ENCODE measurements at regions not wholly inside any gene's neighbourhood (a gene's known extent, or its start where the extent isn't known, plus 50 kb on each side); places are given as distances from the start of the nearest gene placed in this dataset.

- Histone ChIP-seq H3K4me2 (ENCODE audit: insufficient read depth, low read length) (no peak overlapping the region), H3K27me3 (ENCODE audit: insufficient read depth, low read length) (no peaks in the 10 kb centered on the region), H3K9me3 (ENCODE audit: low read depth, low read length) (no peaks in the 10 kb centered on the region), H3K4me1 (ENCODE audit: insufficient read depth, low read length) (peaks cover 8% of the 10 kb centered on the region), H3K4me3 (ENCODE audit: insufficient read depth, low read length) (no peak overlapping the region), H3K27ac (ENCODE audit: low read depth, low read length) (no peak overlapping the region), H4K20me1 (ENCODE audit: insufficient read depth, low read length) (no peaks in the 10 kb centered on the region), H2AFZ (ENCODE audit: low read length) (no peak overlapping the region), H3K79me2 (ENCODE audit: insufficient read depth, low read length) (no peaks in the 10 kb centered on the region), H3K36me3 (ENCODE audit: insufficient read depth, low read length) (no peaks in the 10 kb centered on the region)
- TF ChIP-seq CTCF (IDR thresholded peaks at IDR 0.05; ENCODE audit: extremely low read depth, low read depth, low read length): no peak
- DNase-seq (ENCODE audit: insufficient read length, low spot score, missing footprints): no peak
Observed at GRCh38 chrX:10744007-10744406, 123.6 kb upstream of the MID1 start.

GRCh38 chrX:10747975-10748374 lies 127.6 kb upstream of the MID1 start:
- no peak for TF ChIP-seq CTCF (IDR thresholded peaks at IDR 0.05; ENCODE audit: extremely low read depth, low read depth, low read length)
- Histone ChIP-seq H4K20me1 (ENCODE audit: insufficient read depth, low read length) (no peaks in the 10 kb centered on the region), H3K27ac (ENCODE audit: low read depth, low read length) (no peak overlapping the region)

GRCh38 chrX:10749113-10749512 lies 128.7 kb upstream of the MID1 start:
- no peaks in the 10 kb centered on the region for H4K20me1 ChIP-seq (ENCODE audit: insufficient read depth, low read length)
- peak overlapping the region; percentile 65 for H3K27ac ChIP-seq (ENCODE audit: low read depth, low read length)
- H3K79me2 ChIP-seq (ENCODE audit: insufficient read depth, low read length): no peaks in the 10 kb centered on the region
- H3K36me3 ChIP-seq (ENCODE audit: insufficient read depth, low read length): no peaks in the 10 kb centered on the region
- H3K4me3 ChIP-seq (ENCODE audit: insufficient read depth, low read length): no peak overlapping the region
- no peak overlapping the region for H3K4me2 ChIP-seq (ENCODE audit: insufficient read depth, low read length)
- no peak overlapping the region for H2AFZ ChIP-seq (ENCODE audit: low read length)
- peak; percentile 38 for DNase-seq (ENCODE audit: insufficient read length, low spot score, missing footprints)
- H3K4me1 ChIP-seq (ENCODE audit: insufficient read depth, low read length): peaks cover 5% of the 10 kb centered on the region
- no peaks in the 10 kb centered on the region for H3K9me3 ChIP-seq (ENCODE audit: low read depth, low read length)
- H3K27me3 ChIP-seq (ENCODE audit: insufficient read depth, low read length): no peaks in the 10 kb centered on the region
- no peak for TF ChIP-seq CTCF (IDR thresholded peaks at IDR 0.05; ENCODE audit: extremely low read depth, low read depth, low read length)

More at GRCh38 chrX:10747975-10748374, 127.6 kb upstream of the MID1 start:
- no peak for DNase-seq (ENCODE audit: insufficient read length, low spot score, missing footprints)
- Histone ChIP-seq H3K4me3 (ENCODE audit: insufficient read depth, low read length) (no peak overlapping the region), H2AFZ (ENCODE audit: low read length) (no peak overlapping the region), H3K36me3 (ENCODE audit: insufficient read depth, low read length) (no peaks in the 10 kb centered on the region), H3K27me3 (ENCODE audit: insufficient read depth, low read length) (no peaks in the 10 kb centered on the region), H3K4me2 (ENCODE audit: insufficient read depth, low read length) (no peak overlapping the region), H3K9me3 (ENCODE audit: low read depth, low read length) (no peaks in the 10 kb centered on the region), H3K4me1 (ENCODE audit: insufficient read depth, low read length) (peaks cover 5% of the 10 kb centered on the region), H3K79me2 (ENCODE audit: insufficient read depth, low read length) (no peaks in the 10 kb centered on the region)

- no peaks in the 10 kb centered on the region for H3K27me3 ChIP-seq (ENCODE audit: insufficient read depth, low read length)
- H4K20me1 ChIP-seq (ENCODE audit: insufficient read depth, low read length): no peaks in the 10 kb centered on the region
- H3K4me3 ChIP-seq (ENCODE audit: insufficient read depth, low read length): no peak overlapping the region
- H3K9me3 ChIP-seq (ENCODE audit: low read depth, low read length): no peaks in the 10 kb centered on the region
- no peak for TF ChIP-seq CTCF (IDR thresholded peaks at IDR 0.05; ENCODE audit: extremely low read depth, low read depth, low read length)
- no peaks in the 10 kb centered on the region for H3K36me3 ChIP-seq (ENCODE audit: insufficient read depth, low read length)
- no peak overlapping the region for H2AFZ ChIP-seq (ENCODE audit: low read length)
- DNase-seq (ENCODE audit: insufficient read length, low spot score, missing footprints): no peak
- no peak overlapping the region for H3K4me2 ChIP-seq (ENCODE audit: insufficient read depth, low read length)
- no peaks in the 10 kb centered on the region for H3K79me2 ChIP-seq (ENCODE audit: insufficient read depth, low read length)
- peaks cover 8% of the 10 kb centered on the region for H3K4me1 ChIP-seq (ENCODE audit: insufficient read depth, low read length)
- H3K27ac ChIP-seq (ENCODE audit: low read depth, low read length): peak overlapping the region; percentile 23
Observed at GRCh38 chrX:10750581-10750980, 130.2 kb upstream of the MID1 start.
